ENCODE measurements at regions not wholly inside any gene's neighbourhood (a gene's known extent, or its start where the extent isn't known, plus 50 kb on each side); places are given as distances from the start of the nearest gene placed in this dataset.
"Not testable (repeated sequence)": the region's sequence is repeated elsewhere in the genome, so short reads cannot be mapped to it uniquely, and the experiment has no call there.

DNA sequence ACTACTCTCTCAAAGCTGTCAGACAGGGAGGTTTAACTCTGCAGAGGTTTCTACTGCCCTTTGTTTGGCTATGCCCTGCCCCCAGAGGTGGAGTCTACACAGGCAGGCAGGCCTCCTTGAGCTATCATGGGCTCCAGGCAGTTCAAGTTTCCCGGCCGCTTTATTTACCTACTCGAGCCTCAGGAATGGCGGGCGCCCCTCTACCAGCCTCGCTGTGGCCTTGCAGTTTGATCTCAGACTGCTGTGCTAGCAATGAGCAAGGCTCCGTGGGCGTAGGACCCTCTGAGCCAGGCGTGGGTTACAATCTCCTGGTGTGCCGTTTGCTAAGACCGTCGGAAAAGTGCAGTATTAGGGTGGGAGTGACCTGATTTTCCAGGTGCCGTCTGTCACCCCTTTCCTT lies 124.3 kb downstream of the PTCHD1 start:
- DNase-seq = not testable (repeated sequence)

DNA sequence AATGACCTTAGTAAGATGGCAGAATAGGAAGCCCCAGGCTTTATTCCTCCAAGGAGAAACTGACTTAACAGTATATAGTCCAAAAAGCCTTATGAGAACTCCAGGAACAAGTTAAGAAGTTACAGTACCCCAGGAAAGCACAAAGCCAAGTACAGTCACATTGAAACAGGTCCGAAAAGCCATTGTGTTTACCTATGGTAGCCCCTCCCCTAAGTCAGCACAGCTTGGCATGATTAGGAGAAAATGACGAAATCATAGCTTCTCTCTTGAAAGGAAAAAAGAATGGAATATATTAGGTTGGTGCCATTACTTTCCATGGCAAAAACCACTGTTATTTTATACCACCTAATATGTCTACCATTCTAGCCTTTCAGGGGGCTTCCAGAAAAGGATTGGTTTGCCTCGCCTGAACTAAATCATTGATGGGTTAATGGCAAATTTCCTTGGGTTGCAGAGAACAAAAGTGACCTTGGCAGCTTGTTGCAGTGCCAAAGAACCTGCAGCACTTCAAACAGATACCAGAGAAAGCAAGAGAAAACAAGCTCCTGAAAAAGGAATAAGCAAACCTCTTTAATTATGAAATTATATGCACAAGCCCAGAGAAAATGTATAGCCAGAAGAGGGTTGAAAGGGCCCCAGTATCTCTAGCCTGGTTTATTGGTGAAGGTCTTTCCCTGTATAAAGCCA lies 130.6 kb downstream of the PTCHD1 start:
- no peak for DNase-seq

DNA sequence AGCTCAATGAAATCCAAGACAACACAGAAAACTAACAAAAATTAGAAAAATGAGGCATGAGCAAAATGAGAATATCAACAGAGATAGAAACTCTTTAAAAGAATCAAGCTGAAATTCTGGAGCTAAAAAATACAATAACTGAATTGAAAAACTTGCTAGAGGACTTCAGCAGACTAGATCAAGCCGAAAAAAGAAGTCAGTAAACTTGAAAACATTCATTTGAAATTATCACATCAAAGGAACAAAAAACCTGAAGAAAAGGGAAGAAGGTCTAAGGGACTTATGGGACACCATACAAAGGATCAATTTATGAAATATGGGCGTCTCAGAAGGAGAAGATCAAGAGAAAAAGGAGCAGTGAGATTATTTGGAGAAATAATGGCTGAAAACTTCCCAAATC lies 131.3 kb downstream of the PTCHD1 start:
- no peak for DNase-seq

DNA sequence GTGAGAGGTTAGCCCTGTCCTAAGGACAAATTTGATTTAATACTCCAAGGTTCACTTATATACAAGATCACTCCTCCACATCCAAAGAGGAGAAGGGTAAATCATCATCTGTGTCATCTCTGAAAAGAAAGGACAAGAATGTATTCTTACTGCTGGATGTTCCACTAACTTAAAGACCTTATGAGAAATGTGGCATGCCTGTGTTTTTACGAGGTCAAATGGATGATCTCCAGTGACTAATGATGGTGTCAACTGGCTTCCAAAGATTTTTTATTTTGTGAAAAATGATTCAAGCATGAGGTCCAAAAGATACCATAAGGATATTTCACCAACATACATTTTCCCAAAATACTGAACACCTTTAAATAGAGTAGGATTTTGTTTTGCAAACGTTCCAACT lies 143.4 kb downstream of the PTCHD1 start:
- DNase-seq = no peak

DNA sequence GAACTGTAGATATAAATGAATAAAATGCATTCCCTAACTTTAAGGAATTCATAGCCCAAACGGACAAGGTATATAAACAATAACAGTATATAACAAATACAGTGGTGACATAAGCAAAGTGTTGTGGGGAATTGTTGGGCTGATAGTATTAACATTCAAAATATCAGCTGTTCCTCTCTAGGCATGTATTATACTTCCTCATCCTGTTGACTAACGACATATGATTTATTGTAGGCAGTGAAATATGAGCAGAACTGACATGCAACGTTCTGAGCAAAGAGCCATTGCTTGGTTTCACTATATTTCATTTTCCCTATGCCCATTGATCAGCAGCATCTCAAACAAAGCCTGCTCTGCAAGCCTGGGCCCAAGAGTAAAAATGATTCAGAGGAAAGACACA lies 143.9 kb downstream of the PTCHD1 start:
- no peak for DNase-seq

- no peak for DNase-seq
Measured at GRCh38 chrX:23482561-23482960, 147.9 kb downstream of the PTCHD1 start.

- no peak for DNase-seq
Measured at GRCh38 chrX:23483396-23483795, 148.7 kb downstream of the PTCHD1 start.

GRCh38 chrX:23493941-23494374 lies 159.3 kb downstream of the PTCHD1 start:
- DNase-seq = no peak

DNA sequence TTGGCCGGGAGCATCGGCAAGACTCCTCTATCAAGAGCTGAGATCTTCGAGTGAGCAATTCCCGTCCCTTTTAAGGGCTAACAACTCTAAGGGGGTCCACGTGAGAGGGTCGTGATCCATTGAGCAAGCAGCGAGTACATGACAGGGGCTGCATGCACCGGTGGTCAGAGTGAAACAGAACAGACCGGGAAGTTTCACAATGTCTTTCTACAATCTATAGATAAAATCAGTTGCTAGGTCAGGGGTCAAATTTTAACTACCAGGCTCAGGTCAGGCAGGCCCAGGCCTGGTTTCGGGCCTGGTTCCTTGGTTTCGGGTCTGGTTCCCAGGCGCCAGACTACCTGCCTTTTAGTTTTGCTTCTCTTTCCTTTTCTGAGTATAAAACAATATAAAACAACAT lies 160.1 kb downstream of the PTCHD1 start:
- DNase-seq = no peak

GRCh38 chrX:23497919-23498318 lies 163.3 kb downstream of the PTCHD1 start:
- DNase-seq = no peak

DNA sequence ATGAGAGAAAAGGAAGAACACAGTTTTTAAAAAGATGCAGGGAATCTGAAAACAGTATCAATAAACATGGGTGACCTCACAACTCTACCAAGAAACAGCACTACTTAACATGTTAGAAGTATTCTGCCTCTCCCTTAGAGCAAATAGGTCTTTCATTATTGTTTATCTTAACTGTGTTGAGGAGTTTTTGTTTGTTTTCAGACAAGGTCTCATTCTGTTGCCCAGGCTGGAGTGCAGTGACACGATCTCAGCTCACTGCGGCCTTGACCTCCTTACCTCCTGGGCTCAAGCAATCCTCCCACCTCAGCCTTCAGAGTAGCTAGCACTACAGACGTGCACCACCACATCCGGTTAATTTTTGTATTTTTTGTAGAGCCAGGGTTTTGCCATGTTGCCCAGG lies 165.3 kb upstream of the PRDX4 start:
- no peak for DNase-seq

GRCh38 chrX:23503835-23504539 lies 163.3 kb upstream of the PRDX4 start:
- DNase-seq = no peak

GRCh38 chrX:23504540-23504884 lies 162.8 kb upstream of the PRDX4 start:
- DNase-seq = no peak

GRCh38 chrX:23504895-23505294 lies 162.4 kb upstream of the PRDX4 start:
- no peak for DNase-seq

DNA sequence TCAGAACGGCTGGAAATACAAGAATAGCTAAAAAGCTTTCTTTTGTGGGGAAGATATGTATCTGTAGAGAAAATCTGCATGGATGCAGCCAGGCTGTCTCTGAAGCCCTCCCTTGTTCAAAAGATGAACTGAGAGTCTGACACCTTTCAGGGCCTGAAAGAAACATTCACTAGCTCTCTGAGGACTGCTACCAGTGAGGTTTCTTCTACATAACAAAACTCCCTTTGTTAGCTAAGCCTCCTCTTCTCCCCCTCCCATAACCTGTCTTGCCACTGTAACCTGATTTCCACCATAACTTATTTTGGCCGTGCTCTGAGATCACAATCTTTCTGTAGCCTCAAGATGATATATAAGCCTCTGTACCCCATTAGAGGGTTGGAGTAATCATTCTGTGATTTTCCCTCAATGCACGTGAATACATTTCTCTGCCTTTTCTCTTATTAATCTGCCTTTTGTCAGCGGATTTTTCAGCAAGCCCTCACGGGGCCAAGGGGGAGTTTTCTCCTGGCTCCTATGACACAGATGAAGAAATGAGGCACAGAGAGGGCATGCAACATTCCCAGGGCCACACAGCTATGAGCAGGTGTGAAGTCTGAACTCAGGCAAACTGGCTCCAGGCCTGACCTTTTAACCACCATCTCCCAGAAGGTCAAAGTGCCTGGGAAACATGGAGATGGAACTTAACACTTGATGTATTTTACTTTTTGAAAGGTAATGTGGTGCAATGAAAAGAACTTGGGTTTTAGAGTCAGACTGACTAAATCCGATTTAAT lies 161.6 kb upstream of the PRDX4 start:
- no peak for DNase-seq

DNA sequence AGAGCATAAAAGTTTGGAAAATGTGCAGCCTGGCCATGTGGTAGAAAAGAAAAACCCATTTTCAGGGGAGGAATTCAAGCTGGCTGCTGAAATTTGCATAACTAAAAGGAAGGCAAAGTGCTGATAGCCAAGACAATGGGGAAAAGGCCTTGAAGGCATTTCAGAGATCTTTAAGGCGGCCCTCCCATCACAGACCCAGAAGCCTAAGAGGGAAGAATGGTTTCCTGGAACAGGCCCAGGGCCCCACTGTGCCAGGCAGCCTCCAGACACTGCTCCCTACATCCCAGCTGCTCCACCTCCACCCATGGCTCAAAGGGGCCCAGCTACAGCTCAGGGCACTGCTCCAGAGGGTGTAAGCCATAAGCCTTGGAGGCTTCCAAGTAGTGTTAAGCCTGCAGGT lies 158.0 kb upstream of the PRDX4 start:
- no peak for DNase-seq

DNA sequence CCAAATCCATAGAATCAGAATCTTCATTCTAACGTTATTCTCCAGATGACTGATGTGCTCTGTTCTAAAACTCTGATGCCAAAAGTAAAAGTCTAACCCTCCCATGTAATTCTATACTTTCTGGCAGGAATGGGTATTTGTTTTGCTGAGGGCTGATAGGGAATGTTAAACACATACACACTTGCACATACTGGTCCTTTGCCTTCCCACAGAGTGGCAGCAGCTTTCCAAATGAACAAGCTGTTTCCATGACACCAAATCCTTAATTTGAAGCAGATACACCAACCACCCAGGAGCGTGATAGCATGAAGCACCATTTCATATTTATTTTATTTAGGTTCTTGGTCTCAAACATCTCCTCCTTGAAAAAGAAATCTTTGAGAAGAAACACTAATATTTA lies 155.5 kb upstream of the PRDX4 start:
- no peak for DNase-seq

DNA sequence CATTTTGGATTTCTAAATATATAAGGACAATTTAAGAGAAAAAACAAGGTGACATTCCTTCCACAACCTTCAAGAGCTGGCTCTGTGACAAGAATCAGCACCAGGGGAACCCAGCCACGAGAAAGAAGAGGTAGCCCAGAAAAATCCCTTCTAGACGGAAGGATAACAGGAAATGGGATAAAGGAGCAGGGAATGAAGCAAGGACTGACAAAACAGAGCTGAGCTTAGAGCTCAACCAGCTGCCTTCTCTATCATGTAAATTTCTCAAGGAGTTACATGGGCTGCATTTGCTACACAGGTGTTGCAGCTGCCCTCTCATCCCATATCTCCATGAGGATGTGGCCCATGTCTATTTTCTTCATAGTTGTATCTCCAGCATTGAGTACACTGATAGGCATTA lies 154.2 kb upstream of the PRDX4 start:
- DNase-seq = no peak

GRCh38 chrX:23514082-23514481 lies 153.2 kb upstream of the PRDX4 start:
- DNase-seq = no peak

DNA sequence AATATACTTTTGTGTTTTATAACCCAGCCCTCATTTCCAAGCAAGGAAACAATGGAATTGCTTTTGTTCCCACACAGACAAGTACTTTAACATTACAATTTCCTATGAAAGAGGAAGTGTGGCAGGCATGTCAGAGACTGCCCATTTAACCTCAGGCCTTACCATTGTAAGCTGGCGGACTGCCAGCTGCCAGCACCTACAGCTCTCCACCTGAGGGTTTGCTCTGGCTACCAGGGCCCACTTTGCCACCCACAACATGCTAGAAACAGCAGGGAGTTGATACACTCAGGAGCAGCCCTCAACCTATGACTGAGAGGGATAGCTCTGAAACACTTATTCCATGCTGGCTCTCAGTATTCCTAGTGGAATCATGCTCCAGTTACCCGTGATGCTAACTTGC lies 152.3 kb upstream of the PRDX4 start:
- DNase-seq = no peak

DNA sequence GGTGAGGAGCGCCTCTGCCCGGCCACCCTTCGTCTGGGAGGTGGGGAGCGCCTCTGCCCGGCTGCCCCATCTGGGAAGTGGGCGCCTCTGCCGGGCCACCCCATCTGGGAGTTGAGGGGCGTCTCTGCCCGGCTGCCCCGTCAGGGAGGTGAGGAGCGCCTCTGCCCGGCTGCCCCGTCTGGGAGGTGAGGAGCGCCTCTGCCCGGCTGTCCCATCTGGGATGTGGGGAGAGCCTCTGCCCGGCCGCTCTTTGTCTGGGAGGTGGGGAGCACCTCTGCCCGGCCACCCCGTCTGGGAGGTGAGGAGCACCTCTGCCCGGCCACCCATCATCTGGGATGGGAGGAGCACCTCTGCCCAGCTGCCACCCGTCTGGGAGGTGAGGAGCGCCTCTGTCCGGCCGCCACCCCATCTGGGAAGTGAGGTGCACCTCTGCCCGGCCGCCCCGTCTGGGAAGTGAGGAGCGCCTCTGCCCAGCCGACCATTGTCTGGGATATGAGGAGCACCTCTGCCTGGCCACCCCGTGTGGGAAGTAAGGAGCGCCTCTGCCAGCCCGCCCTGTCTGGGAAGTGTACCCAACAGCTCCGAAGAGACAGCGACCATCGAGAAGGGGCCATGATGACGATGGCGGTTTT lies 144.2 kb upstream of the PRDX4 start:
- not testable (repeated sequence) for DNase-seq

- no peak for DNase-seq
Measured at GRCh38 chrX:23524467-23524866, 142.8 kb upstream of the PRDX4 start.

GRCh38 chrX:23525531-23525930 lies 141.8 kb upstream of the PRDX4 start:
- DNase-seq = no peak

DNA sequence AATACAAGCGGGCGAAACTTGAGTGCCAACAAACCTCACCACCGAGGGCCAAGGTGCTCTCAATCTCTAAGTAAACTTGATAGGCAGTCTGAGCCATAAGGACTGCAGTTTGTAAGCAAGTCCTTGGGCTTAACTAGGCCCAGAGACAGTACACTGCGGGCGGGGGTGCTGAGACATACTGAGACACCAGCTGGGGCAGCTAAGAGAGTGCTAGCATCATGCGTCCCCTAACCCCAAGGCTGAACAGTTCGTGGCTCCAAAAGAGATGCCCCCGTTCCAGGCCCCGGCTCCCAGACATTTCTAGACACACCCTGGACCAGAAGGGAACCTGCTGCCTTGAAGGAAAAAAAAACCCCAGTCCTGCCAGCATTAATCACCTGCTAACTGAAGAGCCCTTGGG lies 126.8 kb upstream of the PRDX4 start:
- no peak for DNase-seq

Data from amniotic stem cell (primary cell).